Prostate gland (tissue), 2 donors: ENCODE measurements at regions not wholly inside any gene's neighbourhood (a gene's known extent, or its start where the extent isn't known, plus 50 kb on each side); places are given as distances from the start of the nearest gene placed in this dataset.
"Not testable (repeated sequence)": the region's sequence is repeated elsewhere in the genome, so short reads cannot be mapped to it uniquely, and the experiment has no call there.

Source experiments
- CTCF ChIP-seq, 4 experiments: fragments of 200-600 bp in 2 of 4; fragments of 450-650 bp in 2 of 4; sonication (generic) in 2 of 4; IDR thresholded peaks; 1 replicate in 3 of 4; 2 replicates in 1 of 4; pipeline ENCODE4 v1.5.1; 2016 to 2019; ENCODE audit warnings: antibody characterized with exemption in 4 of 4, mild to moderate bottlenecking in 2 of 4, moderate library complexity in 2 of 4
- POLR2A ChIP-seq: fragments of 450-650 bp; IDR thresholded peaks from one replicate; pipeline ENCODE4 v1.6.1; 2016; ENCODE audit warnings: antibody characterized with exemption, mild to moderate bottlenecking
- POLR2AphosphoS5 ChIP-seq: sonication (generic); formaldehyde crosslinking; IDR thresholded peaks from one replicate; pipeline ENCODE4 v1.6.1; 2017; ENCODE audit warnings: antibody characterized with exemption

GRCh38 chr15:85197582-85197981, 182.8 kb upstream of the AKAP13 start:
- TF ChIP-seq CTCF (IDR thresholded peaks at IDR 0.05); POLR2A; POLR2AphosphoS5: not testable (repeated sequence)
